ENCODE measurements at regions not wholly inside any gene's neighbourhood (a gene's known extent, or its start where the extent isn't known, plus 50 kb on each side); places are given as distances from the start of the nearest gene placed in this dataset.
A peak's percentile ranks its signal among the peaks of the same experiment; 100 is the strongest.

- ChIA-PET CTCF (no interaction called here), POLR2A (ENCODE audit: unreplicated experiment) (no interaction called here)
- intact Hi-C loops (cut with micrococcal nuclease) = no loop called here
- Histone ChIP-seq H4K20me1 (ENCODE audit: low read length) (no peaks in the 10 kb centered on the region), H3K9me3 (ENCODE audit: low read length) (no peaks in the 10 kb centered on the region), H3K36me3 (ENCODE audit: low read depth, low read length) (no peaks in the 10 kb centered on the region), H3K27me3 (ENCODE audit: low read length) (no peaks in the 10 kb centered on the region), H3K9ac (ENCODE audit: low read length) (no peak overlapping the region), H3K9me2 (replicated peaks; ENCODE audit: low read length) (no peaks in the 10 kb centered on the region), H3K27ac (ENCODE audit: low read length) (no peak overlapping the region), H3K79me2 (ENCODE audit: low read length) (no peaks in the 10 kb centered on the region), H3F3A (ENCODE audit: low read length, unreplicated experiment) (no peaks in the 10 kb centered on the region), H3K4me3 (ENCODE audit: low read length) (no peak overlapping the region), H3K4me2 (ENCODE audit: low read length) (no peak overlapping the region), H3K4me1 (ENCODE audit: insufficient read depth, low read length) (peaks cover 23% of the 10 kb centered on the region; the same call in 1 of the 2 replicates), H2AFZ (ENCODE audit: low read length) (no peak overlapping the region)
- no TSS peak for BruUV-seq (replicated peaks)
- DNase-seq (no peak), ATAC-seq (no peak)
- TF ChIP-seq EZH2phosphoT487 (IDR thresholded peaks at IDR 0.05; ENCODE audit: borderline replicate concordance, low read length) (no peak), EZH2 (IDR thresholded peaks at IDR 0.05; ENCODE audit: low read length, unreplicated experiment) (no peak), CTCF (conservative IDR thresholded peaks at IDR 0.05; ENCODE audit: low read depth, low read length) (no peak)
Observed at GRCh38 chr6:10205892-10206291, 209.0 kb downstream of the TFAP2A start.

GRCh38 chr6:10205120-10205519 is 209.8 kb downstream of the TFAP2A start:
- H3K79me2 ChIP-seq (ENCODE audit: low read length) = no peaks in the 10 kb centered on the region
- ChIA-PET POLR2A (ENCODE audit: unreplicated experiment) (no interaction called here), CTCF (no interaction called here)
- TF ChIP-seq EZH2phosphoT487 (IDR thresholded peaks at IDR 0.05; ENCODE audit: borderline replicate concordance, low read length) (no peak), EZH2 (IDR thresholded peaks at IDR 0.05; ENCODE audit: low read length, unreplicated experiment) (no peak), CTCF (conservative IDR thresholded peaks at IDR 0.05; ENCODE audit: low read depth, low read length) (no peak)
- no peak overlapping the region for H2AFZ ChIP-seq (ENCODE audit: low read length)
- H3K9me2 ChIP-seq (replicated peaks; ENCODE audit: low read length) = no peaks in the 10 kb centered on the region
- peaks cover 19% of the 10 kb centered on the region; the same call in 1 of the 2 replicates for H3K4me1 ChIP-seq (ENCODE audit: insufficient read depth, low read length)
- H3K27ac ChIP-seq (ENCODE audit: low read length) = no peak overlapping the region
- no peaks in the 10 kb centered on the region for H3K36me3 ChIP-seq (ENCODE audit: low read depth, low read length)
- ATAC-seq (no peak), DNase-seq (peak; percentile 4)
- H4K20me1 ChIP-seq (ENCODE audit: low read length) = no peaks in the 10 kb centered on the region
- H3K9ac ChIP-seq (ENCODE audit: low read length) = no peak overlapping the region
- no TSS peak for BruUV-seq (replicated peaks)
- intact Hi-C loops (cut with micrococcal nuclease) = no loop called here
- H3F3A ChIP-seq (ENCODE audit: low read length, unreplicated experiment) = no peaks in the 10 kb centered on the region
- no peaks in the 10 kb centered on the region for H3K27me3 ChIP-seq (ENCODE audit: low read length)
- H3K4me2 ChIP-seq (ENCODE audit: low read length) = no peak overlapping the region
- no peak overlapping the region for H3K4me3 ChIP-seq (ENCODE audit: low read length)
- H3K9me3 ChIP-seq (ENCODE audit: low read length) = no peaks in the 10 kb centered on the region

GRCh38 chr6:10203651-10204050 is 211.2 kb downstream of the TFAP2A start:
- no peak overlapping the region for H3K27ac ChIP-seq (ENCODE audit: low read length)
- BruUV-seq (replicated peaks) = no TSS peak
- H3K79me2 ChIP-seq (ENCODE audit: low read length) = no peaks in the 10 kb centered on the region
- H3K4me1 ChIP-seq (ENCODE audit: insufficient read depth, low read length) = peaks cover 14% of the 10 kb centered on the region; the same call in 1 of the 2 replicates
- intact Hi-C loops (cut with micrococcal nuclease) = no loop called here
- no peak overlapping the region for H3K4me3 ChIP-seq (ENCODE audit: low read length)
- no peaks in the 10 kb centered on the region for H3F3A ChIP-seq (ENCODE audit: low read length, unreplicated experiment)
- H2AFZ ChIP-seq (ENCODE audit: low read length) = no peak overlapping the region
- POLR2A ChIA-PET (ENCODE audit: unreplicated experiment) = no interaction called here
- no peak for DNase-seq
- H4K20me1 ChIP-seq (ENCODE audit: low read length) = no peaks in the 10 kb centered on the region
- no peaks in the 10 kb centered on the region for H3K27me3 ChIP-seq (ENCODE audit: low read length)
- TF ChIP-seq EZH2 (IDR thresholded peaks at IDR 0.05; ENCODE audit: low read length, unreplicated experiment) (no peak), CTCF (conservative IDR thresholded peaks at IDR 0.05; ENCODE audit: low read depth, low read length) (no peak), EZH2phosphoT487 (IDR thresholded peaks at IDR 0.05; ENCODE audit: borderline replicate concordance, low read length) (no peak)
- no peaks in the 10 kb centered on the region for H3K9me3 ChIP-seq (ENCODE audit: low read length)
- no peaks in the 10 kb centered on the region for H3K9me2 ChIP-seq (replicated peaks; ENCODE audit: low read length)
- H3K4me2 ChIP-seq (ENCODE audit: low read length) = no peak overlapping the region
- CTCF ChIA-PET = no interaction called here
- no peaks in the 10 kb centered on the region for H3K36me3 ChIP-seq (ENCODE audit: low read depth, low read length)
- no peak for ATAC-seq
- no peak overlapping the region for H3K9ac ChIP-seq (ENCODE audit: low read length)

Data from PC-3 (cell line).